Activated CD8-positive, alpha-beta memory T cell treated with anti-CD3 and anti-CD28 coated beads, Interleukin-2, amount 50 U/mL, for 1 hour (primary cell): ENCODE measurements at regions not wholly inside any gene's neighbourhood (a gene's known extent, or its start where the extent isn't known, plus 50 kb on each side); places are given as distances from the start of the nearest gene placed in this dataset.
"Not testable (repeated sequence)": the region's sequence is repeated elsewhere in the genome, so short reads cannot be mapped to it uniquely, and the experiment has no call there.

Experiments
- DNase-seq: peaks from one replicate; pipeline ENCODE4 v3.0.0-alpha.2; 2020; ENCODE audit errors: extremely low read depth

DNA sequence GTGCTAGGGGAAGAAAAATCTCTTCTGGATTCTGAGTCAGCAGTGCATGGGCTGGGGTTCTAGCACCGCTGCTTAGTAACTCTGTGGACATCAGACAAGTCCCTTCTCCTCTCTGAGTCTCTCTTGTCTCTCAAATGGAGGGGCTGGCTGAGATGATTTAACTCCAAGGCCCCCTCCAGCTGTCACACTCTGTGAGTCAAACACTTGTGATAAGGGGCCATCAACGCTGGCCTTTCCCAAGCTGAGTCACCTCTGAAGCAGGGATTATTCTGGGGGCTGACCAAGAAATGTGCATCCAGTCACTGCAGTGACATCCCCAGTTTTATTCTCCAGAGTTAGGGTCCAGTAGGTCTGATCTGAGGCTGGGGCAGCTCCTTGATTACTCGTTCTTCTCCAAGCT, 110.4 kb upstream of the ZNF462 start:
- DNase-seq = no peak

GRCh38 chr9:106753155-106753671, 109.8 kb upstream of the ZNF462 start:
- DNase-seq = no peak

DNA sequence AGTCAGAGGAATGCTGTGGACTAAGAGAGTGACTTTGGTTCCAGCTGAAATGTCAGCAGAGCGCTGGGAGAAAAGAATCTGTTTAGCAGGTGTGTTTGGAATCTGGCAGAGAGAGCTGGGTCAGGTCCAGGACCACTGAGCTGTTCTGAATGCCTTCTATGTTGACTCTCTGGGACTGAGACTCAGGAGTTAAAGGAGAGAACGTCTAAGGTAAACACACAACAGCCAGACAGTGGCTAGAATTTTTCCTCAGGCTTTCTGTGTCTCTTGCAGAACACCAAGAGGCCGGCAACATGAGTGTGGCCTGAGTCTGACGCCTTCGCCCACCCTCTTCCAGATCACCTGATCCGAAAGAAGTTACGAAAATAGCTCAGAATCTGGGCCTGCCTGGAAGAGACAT, 107.2 kb upstream of the ZNF462 start:
- no peak for DNase-seq

DNA sequence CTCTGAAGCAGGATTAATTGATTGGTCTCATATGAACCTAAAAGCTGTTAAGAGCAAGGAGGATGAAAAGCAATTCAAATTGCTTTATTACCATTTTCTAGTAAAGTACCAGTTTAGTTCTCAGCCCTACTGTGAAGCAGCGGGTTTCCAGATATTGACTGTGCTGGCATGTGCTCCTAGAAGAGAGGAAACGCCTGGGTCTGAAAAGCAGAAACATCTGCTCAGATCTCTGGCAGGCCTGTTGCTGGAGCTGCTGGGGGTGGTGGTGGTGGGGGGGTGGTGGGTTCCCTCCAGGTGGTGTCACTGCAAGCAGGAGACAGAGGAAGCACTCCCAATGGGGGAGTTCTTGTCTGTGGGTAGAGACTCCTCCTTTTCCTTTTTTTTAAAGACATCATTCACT, 105.5 kb upstream of the ZNF462 start:
- DNase-seq = no peak

DNA sequence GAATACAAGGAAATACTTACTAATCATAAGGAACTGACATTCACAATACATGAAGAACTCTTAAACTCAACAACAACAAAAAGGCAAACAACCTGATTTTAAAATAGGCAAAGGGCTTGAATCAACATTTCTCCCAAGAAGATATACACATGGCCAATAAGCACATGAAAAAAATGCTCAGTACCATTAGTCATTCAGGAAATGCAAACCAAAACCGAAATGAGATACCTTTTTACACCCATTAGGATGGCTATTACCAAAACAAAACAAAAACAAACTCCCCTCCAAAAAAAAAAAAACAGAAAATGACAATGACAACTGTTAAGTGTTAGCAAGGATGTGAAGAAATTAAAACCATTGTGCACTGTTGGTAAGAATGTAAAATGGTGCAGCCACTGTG, 104.1 kb upstream of the ZNF462 start:
- no peak for DNase-seq

- DNase-seq = no peak
These were observed 101.5 kb upstream of the ZNF462 start for GRCh38 chr9:106761493-106761892.

DNA sequence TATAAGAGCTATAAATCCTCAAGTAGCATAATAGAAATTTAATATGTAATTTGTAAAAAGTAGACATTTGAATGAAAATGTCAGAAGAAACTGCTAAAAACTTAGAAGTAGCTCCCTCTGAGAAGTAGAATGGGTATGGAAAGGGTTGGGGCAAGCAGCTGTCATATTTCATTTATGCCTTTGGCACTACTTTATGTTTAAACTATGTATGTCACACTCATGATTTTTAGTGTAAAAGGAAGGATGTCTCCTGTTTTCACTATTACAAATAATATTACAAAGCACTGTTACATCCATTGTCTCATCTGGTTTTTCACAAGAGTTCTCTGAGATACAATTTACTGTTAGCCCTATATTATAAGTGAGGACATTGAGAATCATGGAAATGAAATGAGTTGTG, 96.3 kb upstream of the ZNF462 start:
- DNase-seq = no peak

GRCh38 chr9:106769331-106769730, 93.6 kb upstream of the ZNF462 start:
- no peak for DNase-seq

GRCh38 chr9:106771608-106772007, 91.4 kb upstream of the ZNF462 start:
- no peak for DNase-seq

DNA sequence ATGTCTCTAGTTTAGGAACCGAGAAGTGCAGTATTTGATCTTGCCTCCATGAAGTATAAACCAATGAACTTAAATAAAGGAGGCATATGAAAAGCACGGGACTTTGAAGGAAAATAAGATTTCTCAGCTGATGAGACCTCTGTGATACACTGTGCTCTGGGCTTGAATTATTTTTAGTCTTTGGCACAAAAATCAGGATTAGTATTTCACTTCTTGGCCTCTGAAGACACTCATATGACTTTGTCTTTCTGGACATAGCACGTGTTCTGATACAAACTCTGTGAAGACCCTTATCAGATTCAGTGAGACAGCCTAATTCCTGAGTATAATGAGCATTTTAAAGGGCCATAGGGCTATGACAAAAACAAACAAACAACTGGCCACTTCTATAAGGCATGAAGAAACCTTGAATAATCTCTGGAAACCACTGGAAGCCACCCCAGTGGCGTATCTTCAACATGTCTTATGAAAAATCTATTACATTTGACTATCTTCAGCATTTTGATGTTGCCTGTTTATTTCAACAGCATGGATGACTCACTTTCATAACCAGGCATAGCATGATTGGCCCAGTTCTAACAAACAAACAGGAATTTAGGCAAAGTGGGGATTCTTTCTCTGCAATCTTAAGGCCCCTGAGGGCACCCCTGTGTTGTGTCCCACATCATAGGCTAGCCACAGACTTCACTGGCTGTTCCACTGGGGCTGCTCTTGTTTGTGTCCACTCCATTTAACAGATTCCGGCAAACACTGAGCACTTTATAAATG, 90.3 kb upstream of the ZNF462 start:
- no peak for DNase-seq

GRCh38 chr9:106773750-106774149, 89.2 kb upstream of the ZNF462 start:
- DNase-seq = no peak

- no peak for DNase-seq
These were observed 87.0 kb upstream of the ZNF462 start for GRCh38 chr9:106775960-106776359.

- DNase-seq = no peak
These were observed 83.2 kb upstream of the ZNF462 start for GRCh38 chr9:106779796-106780195.

DNA sequence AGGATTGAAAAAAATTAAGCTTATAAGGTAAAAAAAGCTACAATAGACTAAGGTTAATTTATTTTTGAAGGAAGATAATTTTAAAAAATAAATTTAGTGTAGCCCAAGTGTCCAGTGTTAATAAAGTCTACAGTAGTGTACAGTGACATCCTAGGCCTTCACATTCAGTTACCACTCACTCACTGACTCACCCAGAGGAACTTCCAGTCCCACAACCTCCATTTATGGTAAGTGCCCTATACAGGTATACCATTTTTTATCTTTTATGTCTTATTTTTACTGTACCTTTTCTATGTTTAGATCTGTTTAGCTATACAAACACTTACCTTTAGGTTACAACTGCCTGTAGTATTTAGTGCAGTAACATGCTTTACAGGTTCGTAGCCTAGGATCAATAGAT, 79.8 kb upstream of the ZNF462 start:
- no peak for DNase-seq

DNA sequence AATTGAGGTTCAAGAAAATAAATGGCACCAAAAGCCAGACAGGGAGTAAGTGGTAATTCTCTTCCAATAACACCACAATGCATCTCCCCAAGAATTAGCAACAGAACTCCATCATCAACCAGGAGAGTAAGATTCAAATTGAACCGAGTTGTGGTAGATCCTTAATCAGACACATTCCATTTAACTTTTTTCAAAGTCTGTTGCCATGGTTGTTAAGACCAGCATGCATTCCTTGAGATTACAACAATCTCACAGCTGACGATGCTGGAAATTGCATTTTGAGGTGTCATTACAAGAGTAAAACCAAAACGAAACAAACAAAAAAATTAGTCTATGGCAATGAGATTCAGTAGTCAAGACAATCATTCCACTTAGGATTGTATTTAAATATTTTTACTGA, 78.9 kb upstream of the ZNF462 start:
- no peak for DNase-seq

DNA sequence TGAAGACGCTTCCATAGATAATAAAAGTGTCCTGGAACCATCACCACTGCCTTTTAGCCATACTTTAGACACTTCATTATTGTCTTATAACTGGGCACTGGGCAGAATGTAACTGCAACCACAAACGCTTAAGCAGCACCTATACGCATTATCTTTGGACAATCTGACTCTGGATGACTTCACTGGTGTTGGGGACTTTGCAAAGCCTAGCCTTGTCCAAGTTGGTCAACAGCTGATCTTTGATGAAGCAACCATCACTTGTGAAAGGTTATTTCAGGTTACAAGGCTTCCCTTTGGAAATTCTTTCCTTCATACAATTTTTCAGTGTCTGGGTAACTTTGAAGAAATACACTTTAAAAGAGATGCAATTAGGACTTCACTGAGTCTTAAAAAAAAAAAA, 77.8 kb upstream of the ZNF462 start:
- no peak for DNase-seq

DNA sequence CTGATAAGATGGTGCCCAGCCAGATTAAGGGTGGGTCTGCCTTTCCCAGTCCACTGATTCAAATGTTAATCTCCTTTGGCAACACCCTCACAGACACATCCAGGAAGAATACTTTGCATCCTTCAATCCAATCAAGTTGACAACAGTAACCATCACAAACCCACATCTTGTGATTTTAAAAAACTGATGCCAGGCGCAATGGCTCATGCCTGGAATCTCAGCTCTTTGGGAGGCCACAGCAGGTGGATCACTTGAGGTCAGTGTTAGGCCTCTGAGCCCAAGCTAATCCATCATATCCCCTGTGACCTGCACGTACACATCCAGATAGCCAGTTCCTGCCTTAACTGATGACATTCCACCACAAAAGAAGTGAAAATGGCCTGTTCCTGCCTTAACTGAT, 74.9 kb upstream of the ZNF462 start:
- not testable (repeated sequence) for DNase-seq

- DNase-seq = no peak
These were observed 67.9 kb upstream of the ZNF462 start for GRCh38 chr9:106795031-106795430.

DNA sequence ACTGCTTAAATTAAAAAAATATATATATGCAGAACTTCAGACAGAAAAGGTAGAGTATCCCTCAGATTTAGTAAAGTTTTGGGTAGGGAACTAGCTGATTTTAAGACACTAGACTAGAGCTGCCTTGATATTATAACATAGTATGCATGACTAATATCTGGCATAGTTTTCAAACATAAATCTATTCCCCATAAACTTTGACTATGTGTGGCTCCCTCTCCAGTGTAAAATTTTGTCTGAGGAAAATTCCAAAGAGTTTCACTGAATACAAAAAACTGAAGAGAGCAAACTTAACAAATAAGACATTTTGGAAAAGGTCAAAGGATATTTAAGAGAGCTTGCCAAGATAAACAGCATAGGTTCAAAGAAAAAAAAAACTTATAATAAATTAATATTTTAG, 66.2 kb upstream of the ZNF462 start:
- no peak for DNase-seq

GRCh38 chr9:106797299-106797698, 65.7 kb upstream of the ZNF462 start:
- DNase-seq = no peak

GRCh38 chr9:106798016-106798799, 64.8 kb upstream of the ZNF462 start:
- no peak for DNase-seq

- DNase-seq = no peak
These were observed 63.8 kb upstream of the ZNF462 start for GRCh38 chr9:106799152-106799551.

DNA sequence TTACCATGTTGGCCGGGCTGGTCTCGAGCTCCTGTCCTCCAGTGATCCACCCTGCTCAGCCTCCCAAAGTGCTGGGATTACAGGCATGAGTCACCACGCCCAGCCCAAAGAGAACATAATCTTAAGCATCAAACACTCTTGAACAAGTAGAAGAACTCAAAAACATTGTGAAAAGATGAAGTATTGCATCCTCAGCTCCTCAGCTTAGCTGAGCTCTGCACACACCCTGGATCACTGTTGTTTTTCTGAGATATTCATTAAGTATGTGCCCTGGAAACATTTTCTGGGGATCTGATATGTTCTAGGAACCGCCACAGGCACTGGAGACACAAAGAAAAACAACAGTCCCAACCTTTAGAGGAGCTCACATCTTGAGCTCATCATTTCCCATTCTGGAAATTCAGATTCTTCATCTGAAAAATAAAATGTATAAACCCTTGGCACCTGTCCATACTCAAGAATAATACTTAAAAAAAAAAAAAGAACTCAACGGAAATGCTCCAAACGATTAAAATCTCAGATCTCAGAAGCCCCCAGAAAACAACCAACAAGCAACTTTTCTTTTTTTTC, 62.2 kb upstream of the ZNF462 start:
- no peak for DNase-seq
